Stomach smooth muscle (tissue), 2 donors: ENCODE measurements at regions not wholly inside any gene's neighbourhood (a gene's known extent, or its start where the extent isn't known, plus 50 kb on each side); places are given as distances from the start of the nearest gene placed in this dataset.

Source experiments
- H3K27ac ChIP-seq: one replicate; pipeline ENCODE4 v1.7.0; 2013; ENCODE audit warnings: mild to moderate bottlenecking, low read length, inconsistent platforms
- H3K27me3 ChIP-seq, 2 donors: one replicate each; pipeline ENCODE4 v1.7.0; 2013; ENCODE audit warnings: low read length in 2 of 2; ENCODE audit not compliant: insufficient read depth in 2 of 2, control insufficient read depth in 1 of 2
- H3K36me3 ChIP-seq, 2 donors: one replicate each; pipeline ENCODE4 v1.7.0; 2013; ENCODE audit warnings: low read length in 2 of 2; ENCODE audit not compliant: control insufficient read depth in 2 of 2, insufficient read depth in 2 of 2
- H3K4me1 ChIP-seq: one replicate; pipeline ENCODE4 v1.7.0; 2013; ENCODE audit warnings: low read length; ENCODE audit not compliant: control insufficient read depth, insufficient read depth
- H3K4me3 ChIP-seq, 2 donors: one replicate each; pipeline ENCODE4 v1.7.0; 2013; ENCODE audit warnings: low read length in 2 of 2
- H3K9ac ChIP-seq, 2 donors: one replicate each; pipeline ENCODE4 v1.7.0; 2013; ENCODE audit warnings: low read length in 2 of 2, mild to moderate bottlenecking in 1 of 2
- H3K9me3 ChIP-seq, 2 donors: one replicate each; pipeline ENCODE4 v1.7.0; 2013; ENCODE audit warnings: low read length in 2 of 2; ENCODE audit not compliant: control insufficient read depth in 2 of 2
- donor health status: healthy.
- donor health status: Pancreatic carcinoma.

DNA sequence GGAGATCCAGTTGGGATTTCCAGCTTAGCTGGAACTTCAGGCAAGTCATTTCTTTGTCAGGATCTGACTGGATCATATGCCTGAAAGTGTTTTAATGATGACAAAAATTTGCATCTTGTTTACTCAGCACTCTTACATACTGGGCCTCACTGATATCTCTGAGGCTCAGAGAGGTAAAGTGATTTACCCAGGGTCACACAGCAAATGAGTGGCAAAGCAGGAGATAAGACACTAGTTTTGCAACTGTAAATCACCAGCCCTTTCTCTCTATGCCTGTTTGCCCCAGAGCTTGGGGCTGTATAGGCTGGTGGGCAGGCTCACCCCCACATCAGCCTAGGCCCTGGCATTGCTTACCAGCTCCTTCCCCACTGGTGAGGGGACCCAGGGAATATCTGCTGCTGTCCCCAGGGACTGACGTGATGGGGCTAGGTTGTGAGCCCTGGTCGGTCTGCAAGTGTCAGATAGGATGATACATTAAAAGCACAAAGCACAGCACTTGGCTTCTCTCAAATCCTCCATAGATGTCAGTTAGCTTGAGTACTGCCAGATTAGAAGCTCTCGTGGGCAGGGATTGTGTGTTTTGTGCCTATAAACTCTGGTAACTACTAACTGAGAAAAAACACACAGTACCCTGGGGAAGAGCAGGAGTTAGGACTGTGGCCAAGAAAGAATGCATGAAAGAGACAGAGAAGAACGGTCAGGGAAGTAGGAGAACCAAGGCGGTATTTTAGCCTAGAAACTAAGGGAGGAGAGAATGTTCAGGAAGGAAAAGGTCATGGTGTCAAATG lies 165.4 kb downstream of the COPRS start:
- no peaks in the 10 kb centered on the region for H3K36me3 ChIP-seq
- H3K27me3 ChIP-seq, result no peaks in the 10 kb centered on the region
- H3K4me1 ChIP-seq, result peaks cover 67% of the 10 kb centered on the region
- H3K4me3 ChIP-seq, result peak overlapping the region in 1 of 2 donors; percentile 8
- peak overlapping the region; percentile 81 for H3K27ac ChIP-seq
- no peak overlapping the region for H3K9ac ChIP-seq
- no peaks in the 10 kb centered on the region for H3K9me3 ChIP-seq

GRCh38 chr17:31692632-31693031 lies 166.4 kb downstream of the COPRS start:
- Histone ChIP-seq H3K27me3 (no peaks in the 10 kb centered on the region), H3K27ac (peak overlapping the region; percentile 81), H3K4me1 (peaks cover 64% of the 10 kb centered on the region), H3K9ac (peak overlapping the region in 1 of 2 donors; percentile 36), H3K4me3 (no peak overlapping the region), H3K36me3 (no peaks in the 10 kb centered on the region), H3K9me3 (no peaks in the 10 kb centered on the region)

GRCh38 chr17:31692027-31692426 lies 167.0 kb downstream of the COPRS start:
- H3K27ac ChIP-seq, result peak overlapping the region; percentile 81
- H3K27me3 ChIP-seq, result no peaks in the 10 kb centered on the region
- peak overlapping the region in 1 of 2 donors; percentile 36 for H3K9ac ChIP-seq
- no peak overlapping the region for H3K4me3 ChIP-seq
- H3K9me3 ChIP-seq, result no peaks in the 10 kb centered on the region
- peaks cover 58% of the 10 kb centered on the region for H3K4me1 ChIP-seq
- H3K36me3 ChIP-seq, result no peaks in the 10 kb centered on the region

GRCh38 chr17:31691251-31691905 lies 167.7 kb downstream of the COPRS start:
- H3K27ac ChIP-seq, result peak overlapping the region; percentile 81
- peaks cover 51% of the 10 kb centered on the region for H3K4me1 ChIP-seq
- no peak overlapping the region for H3K9ac ChIP-seq
- no peaks in the 10 kb centered on the region for H3K27me3 ChIP-seq
- H3K36me3 ChIP-seq, result no peaks in the 10 kb centered on the region
- H3K9me3 ChIP-seq, result no peaks in the 10 kb centered on the region
- H3K4me3 ChIP-seq, result no peak overlapping the region

- H3K4me1 ChIP-seq, result peaks cover 40% of the 10 kb centered on the region
- no peak overlapping the region for H3K9ac ChIP-seq
- no peak overlapping the region for H3K27ac ChIP-seq
- H3K27me3 ChIP-seq, result no peaks in the 10 kb centered on the region
- H3K36me3 ChIP-seq, result no peaks in the 10 kb centered on the region
- H3K9me3 ChIP-seq, result no peaks in the 10 kb centered on the region
- H3K4me3 ChIP-seq, result no peak overlapping the region
Observed at GRCh38 chr17:31690151-31690551, 168.9 kb downstream of the COPRS start.

- H3K27me3 ChIP-seq, result no peaks in the 10 kb centered on the region
- H3K4me3 ChIP-seq, result no peak overlapping the region
- no peaks in the 10 kb centered on the region for H3K9me3 ChIP-seq
- H3K27ac ChIP-seq, result no peak overlapping the region
- H3K4me1 ChIP-seq, result peaks cover 25% of the 10 kb centered on the region
- H3K36me3 ChIP-seq, result no peaks in the 10 kb centered on the region
- no peak overlapping the region for H3K9ac ChIP-seq
Observed at GRCh38 chr17:31688701-31689100, 170.3 kb downstream of the COPRS start.

DNA sequence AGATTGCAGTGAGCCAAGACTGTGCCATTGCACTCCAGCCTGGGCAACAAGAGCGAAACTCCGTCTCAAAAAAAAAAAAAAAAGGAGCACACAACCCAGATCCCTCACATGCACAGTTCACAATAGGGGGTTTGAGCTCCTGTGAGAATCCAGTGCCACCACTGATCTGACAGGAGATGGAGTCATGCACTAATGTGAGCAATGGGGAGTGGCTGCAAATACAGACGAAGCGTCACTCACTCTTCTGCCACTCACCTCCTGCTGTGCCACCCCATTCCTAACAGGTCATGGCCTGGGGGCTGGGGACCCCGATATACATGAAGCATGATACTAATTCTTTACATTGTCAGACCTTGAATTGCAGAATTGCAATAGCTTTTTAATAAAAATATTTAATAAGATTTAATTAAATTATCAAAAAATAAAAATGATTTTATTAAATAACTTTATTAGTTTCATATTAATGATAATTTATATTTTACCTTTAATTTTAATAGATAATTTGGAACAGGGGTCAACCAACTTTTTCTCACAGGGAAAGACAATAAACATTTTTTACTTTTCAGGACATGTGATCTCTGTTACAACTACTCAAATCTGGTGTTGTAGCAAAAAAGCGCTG lies 171.4 kb downstream of the COPRS start:
- Histone ChIP-seq H3K27ac (no peak overlapping the region), H3K36me3 (no peaks in the 10 kb centered on the region), H3K9me3 (no peaks in the 10 kb centered on the region), H3K4me1 (peaks cover 14% of the 10 kb centered on the region), H3K4me3 (no peak overlapping the region), H3K9ac (no peak overlapping the region), H3K27me3 (no peaks in the 10 kb centered on the region)

- no peaks in the 10 kb centered on the region for H3K9me3 ChIP-seq
- no peaks in the 10 kb centered on the region for H3K36me3 ChIP-seq
- no peak overlapping the region for H3K9ac ChIP-seq
- H3K27me3 ChIP-seq, result no peaks in the 10 kb centered on the region
- no peak overlapping the region for H3K27ac ChIP-seq
- peaks cover 3% of the 10 kb centered on the region for H3K4me1 ChIP-seq
- no peak overlapping the region for H3K4me3 ChIP-seq
Observed at GRCh38 chr17:31686495-31686894, 172.5 kb downstream of the COPRS start.

DNA sequence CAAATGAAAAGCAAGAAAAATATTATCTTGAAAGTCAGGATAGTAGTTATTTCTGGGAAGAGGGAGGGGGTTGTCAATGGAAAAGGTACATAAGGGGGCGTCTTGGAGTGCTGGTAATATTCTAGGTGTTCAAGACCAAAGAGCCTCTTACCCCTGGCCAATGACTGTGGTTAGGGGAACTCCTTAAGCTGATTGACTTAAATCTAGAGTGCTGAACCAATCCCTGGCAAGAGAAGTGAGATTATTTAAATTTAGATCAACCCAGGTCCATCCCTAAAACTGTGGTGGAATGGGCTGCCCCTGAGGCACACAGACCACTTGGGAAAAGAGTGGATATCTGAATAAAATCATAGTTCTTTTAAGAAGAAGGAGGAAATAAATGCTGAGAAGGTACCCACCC lies 174.1 kb downstream of the COPRS start:
- Histone ChIP-seq H3K4me1 (no peaks in the 10 kb centered on the region), H3K4me3 (no peak overlapping the region), H3K36me3 (no peaks in the 10 kb centered on the region), H3K27ac (no peak overlapping the region), H3K9ac (no peak overlapping the region), H3K27me3 (no peaks in the 10 kb centered on the region), H3K9me3 (no peaks in the 10 kb centered on the region)

DNA sequence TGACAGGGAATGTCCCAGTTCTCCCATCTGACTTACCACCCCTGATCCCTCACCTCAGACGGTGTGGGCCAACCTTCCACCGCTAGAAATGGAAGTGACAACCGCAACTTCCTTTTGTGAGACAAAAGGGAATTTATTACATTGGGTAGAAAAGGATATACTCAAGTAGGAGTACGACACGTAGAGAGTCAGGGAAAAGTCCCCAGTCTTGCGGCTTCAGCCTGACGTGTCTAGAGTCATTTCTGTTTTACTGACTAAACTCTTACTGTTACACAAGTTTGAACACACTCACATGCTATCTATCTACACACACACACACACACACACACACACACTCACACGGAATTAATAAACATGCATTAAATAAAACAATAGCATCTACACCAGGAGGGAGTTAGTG lies 178.9 kb downstream of the COPRS start:
- H3K9ac ChIP-seq, result no peak overlapping the region
- no peak overlapping the region for H3K27ac ChIP-seq
- H3K9me3 ChIP-seq, result no peaks in the 10 kb centered on the region
- peaks cover 0 to 2% of the 10 kb centered on the region in 2 donors for H3K27me3 ChIP-seq
- H3K36me3 ChIP-seq, result no peaks in the 10 kb centered on the region
- no peak overlapping the region for H3K4me3 ChIP-seq
- no peaks in the 10 kb centered on the region for H3K4me1 ChIP-seq

DNA sequence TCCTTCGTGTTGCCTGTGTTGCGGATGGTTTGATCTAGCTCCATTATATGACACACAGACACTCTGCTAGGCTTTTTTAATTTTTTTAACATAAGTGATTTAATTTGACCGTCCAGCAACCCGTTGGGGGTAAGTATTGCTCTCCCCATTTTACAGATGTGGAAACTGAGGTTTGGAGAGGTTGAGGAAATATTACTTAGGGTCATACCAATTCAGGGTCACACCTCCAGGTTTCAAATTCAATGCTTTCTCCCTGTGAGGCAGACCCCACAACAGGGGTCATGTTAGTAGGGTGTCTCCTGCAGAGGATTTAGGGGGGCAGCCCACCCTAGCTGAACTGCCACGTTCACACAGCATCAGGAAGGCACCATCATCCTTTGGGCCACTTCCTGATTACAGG lies 179.4 kb downstream of the COPRS start:
- no peak overlapping the region for H3K9ac ChIP-seq
- no peaks in the 10 kb centered on the region for H3K4me1 ChIP-seq
- H3K36me3 ChIP-seq, result no peaks in the 10 kb centered on the region
- no peak overlapping the region for H3K27ac ChIP-seq
- H3K4me3 ChIP-seq, result no peak overlapping the region
- no peaks in the 10 kb centered on the region for H3K9me3 ChIP-seq
- H3K27me3 ChIP-seq, result peaks cover 0 to 2% of the 10 kb centered on the region in 2 donors
